Left kidney (tissue), 1 donor: ENCODE measurements at regions not wholly inside any gene's neighbourhood (a gene's known extent, or its start where the extent isn't known, plus 50 kb on each side); places are given as distances from the start of the nearest gene placed in this dataset.

ENCODE experiments used
- DNase-seq: peaks from one replicate; pipeline ENCODE4 v3.0.0-alpha.2; 2013

DNA sequence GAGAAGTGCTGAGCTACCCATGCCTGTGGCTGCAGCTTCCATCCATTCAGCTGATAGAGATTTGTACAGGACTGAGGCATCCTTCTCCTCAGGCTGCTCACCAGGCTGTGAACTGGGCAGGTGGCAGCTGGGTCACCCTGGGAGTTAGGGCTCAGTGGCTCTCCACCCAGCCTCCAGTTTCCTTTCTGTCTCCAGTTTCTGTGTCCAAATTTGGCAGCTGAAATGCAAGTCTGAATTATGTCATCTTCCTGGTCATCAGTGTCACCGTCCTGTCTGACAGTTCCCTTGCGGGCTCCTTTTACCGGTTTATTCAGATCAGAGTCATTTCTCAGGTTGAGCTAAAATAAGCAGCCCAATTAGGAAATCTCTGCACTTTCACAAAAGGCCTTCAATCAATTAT, 93.3 kb downstream of the EDN1 start:
- no peak for DNase-seq

DNA sequence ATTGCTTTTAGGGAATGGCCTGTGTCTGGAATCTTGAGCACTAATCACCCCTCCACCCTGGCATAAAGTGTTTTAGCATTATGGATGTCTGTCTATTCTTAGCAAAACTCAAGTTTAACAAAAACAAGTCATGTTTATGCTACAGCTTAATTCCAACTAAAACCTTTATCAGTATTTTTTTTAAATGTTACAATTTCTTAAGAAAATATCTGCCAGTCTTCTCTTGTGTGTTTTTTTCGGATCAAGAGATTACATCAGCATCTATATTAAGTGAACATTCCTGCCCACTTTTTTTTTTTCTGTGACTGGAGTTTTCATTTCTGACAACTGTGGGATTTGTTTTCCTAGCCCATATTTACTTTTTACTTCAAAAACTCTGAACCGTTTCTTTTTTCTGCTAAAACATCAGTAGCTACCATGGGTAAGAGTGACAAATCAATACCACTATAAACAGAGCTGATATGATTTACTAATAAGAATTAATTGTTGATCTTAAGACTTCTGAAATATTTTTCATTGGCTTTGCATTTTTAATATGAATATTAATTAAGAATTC, 94.3 kb downstream of the EDN1 start:
- DNase-seq: no peak

- DNase-seq: no peak
Observed at GRCh38 chr6:12385316-12385715, 95.2 kb downstream of the EDN1 start.

GRCh38 chr6:12386816-12387215, 96.7 kb downstream of the EDN1 start:
- DNase-seq: no peak

DNA sequence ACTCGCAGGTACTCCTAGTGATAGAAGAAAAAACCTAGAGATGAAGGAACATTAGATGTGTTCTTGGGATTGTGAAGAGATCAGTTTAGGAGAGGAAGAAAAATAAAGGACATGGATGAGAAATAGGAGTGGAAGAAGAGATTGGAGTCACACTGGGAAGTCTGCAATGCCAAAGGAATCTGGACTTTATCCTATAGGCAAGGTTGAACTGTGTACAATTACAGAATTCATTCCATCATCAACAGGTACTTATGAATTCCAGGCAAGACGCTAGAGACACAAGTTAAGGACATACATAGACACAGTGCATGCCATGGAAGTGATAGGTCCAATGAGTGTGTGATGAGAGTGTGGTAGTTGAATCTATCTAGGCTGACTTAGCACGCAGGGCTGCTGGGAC, 101.3 kb downstream of the EDN1 start:
- DNase-seq: no peak

DNA sequence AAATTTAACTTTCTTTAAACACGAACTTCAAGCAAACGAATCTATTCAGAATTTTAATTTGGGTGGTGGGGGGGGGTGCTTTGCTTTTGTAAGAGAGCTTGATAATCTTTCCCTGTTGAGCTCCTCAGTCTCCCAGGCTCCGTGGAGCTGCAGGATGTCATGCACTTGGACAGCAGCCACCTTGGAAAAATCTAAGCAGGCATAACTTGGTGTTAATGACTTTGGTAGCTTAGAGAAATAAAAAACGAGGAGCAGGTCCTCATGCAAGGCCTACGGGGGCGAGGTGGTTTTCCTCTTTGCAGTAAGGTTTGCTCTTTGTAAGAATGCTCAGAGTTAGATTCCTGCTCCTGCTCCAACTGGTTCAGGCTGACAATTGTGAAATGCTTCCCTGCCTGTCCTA, 102.3 kb downstream of the EDN1 start:
- DNase-seq: no peak

DNA sequence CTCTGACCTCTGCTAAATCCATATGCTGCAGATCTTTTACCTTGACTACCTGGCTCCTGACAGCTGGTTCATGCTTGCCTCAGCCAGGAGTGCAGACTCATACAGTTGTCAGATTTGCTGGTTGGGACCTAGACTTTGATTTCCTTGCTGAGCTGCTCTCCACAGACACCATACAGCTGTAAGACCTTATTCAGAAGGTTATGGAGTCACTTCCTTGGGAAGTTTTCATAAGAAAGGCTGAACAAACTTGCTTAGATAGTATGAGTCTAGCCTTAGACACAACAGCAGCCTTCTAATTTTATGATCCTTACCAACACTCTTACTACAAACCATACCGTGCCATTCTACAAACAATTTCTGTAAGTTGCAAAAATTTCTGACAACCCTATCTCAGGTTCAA, 102.9 kb downstream of the EDN1 start:
- DNase-seq: no peak

GRCh38 chr6:12394170-12394569, 104.0 kb downstream of the EDN1 start:
- DNase-seq: no peak

- no peak for DNase-seq
Observed at GRCh38 chr6:12395898-12396297, 105.7 kb downstream of the EDN1 start.

- DNase-seq: no peak
Observed at GRCh38 chr6:12401200-12401599, 111.0 kb downstream of the EDN1 start.

DNA sequence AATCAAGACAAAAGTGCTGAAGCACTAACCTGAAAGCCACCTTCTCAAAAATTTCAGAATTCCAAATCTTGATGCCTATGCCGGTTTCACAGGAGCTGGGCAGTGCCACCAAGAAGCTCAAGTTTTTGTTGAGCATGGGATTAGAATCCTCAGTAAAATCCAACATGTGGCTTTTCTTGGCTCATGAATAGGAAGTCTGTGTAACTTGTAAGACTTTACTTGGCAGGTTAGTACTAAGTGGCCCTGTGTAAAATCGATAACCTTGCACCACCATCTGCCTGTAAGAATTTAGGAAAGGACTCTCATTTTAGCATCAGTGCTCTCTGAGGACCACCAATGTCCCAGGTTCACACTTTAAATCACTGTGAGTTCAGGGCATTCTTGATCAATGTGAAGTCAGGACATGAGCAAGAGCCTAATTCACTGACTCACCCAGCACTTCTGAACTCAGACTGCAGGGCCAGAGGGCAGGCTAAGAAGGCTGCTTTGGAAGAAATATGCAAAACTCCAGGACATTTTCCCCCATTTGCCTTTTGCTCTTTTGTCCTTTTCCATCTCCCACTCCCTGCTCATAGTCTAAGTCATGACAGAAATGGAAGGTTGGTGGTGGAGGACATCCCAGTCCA, 113.2 kb downstream of the EDN1 start:
- DNase-seq: no peak

DNA sequence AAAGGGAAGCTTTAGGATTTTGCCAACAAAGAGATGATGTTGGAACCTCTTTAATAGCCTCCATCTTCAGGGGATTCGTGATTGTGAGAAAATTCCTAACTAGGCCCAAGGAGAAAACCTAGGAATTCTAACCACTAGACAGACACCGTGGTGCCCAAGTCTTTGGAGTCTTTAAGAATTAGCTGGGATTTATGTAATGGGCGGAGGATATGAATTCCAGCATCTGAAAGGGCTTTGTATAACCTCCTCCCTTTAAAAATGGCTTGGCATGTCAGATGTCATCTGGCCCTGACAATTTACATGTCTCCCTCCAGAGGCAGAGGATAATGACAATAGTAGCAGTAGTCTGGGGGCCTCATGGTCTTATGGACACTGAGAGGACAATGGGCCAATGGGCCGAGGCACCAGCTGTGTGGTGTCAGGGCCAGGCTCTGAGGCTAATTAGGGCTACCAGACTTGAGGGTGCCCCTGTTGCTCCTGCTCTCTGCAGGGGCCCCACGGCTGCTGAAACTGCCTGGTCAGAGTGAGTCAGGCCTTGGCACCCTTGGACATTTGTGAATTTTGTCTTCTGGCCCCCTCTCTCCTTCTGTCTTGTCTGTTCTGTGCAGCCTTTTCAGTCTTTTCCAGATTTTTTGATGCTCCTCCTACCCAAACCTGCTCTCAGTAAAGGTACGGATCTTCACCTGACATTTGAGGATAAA, 113.9 kb downstream of the EDN1 start:
- no peak for DNase-seq

DNA sequence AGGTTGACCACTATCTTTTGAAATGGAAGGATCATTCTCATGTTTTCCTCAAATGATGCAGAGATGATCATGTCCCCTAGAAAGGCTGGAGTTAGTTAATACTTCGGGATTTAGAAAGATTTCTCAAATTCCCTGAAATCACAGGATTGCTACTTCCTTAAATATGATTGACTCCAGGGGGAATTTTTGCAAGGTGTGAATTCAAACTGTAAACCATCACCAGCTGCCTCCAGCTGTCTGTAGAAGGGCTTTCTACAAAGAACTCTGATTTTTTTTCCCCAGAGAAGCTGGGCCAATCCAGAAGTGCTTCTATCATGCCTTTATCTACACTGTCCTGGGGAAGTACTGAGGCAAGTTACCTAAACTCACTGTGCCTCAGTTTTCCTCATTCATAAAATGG, 114.5 kb downstream of the EDN1 start:
- DNase-seq: no peak

- DNase-seq: no peak
Observed at GRCh38 chr6:12408752-12409151, 118.6 kb downstream of the EDN1 start.

DNA sequence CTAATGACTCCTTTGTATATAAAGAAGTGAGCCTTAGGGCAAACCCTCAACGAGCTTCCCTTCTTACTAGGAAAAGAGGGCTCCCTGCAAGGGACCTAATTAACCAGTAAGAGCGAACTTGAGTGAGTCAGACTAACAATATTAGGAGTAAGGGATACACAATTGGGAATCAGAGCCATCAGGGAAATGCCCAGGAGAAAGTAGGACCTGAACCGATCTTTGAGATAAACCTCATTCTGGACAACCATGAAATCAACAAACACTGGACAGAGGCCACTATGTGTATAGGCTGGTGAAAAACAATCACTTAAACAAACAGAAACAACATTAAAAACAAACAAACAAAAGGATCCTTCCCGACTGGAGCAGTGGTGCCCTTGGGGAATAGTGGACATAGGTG, 120.8 kb downstream of the EDN1 start:
- DNase-seq: no peak

DNA sequence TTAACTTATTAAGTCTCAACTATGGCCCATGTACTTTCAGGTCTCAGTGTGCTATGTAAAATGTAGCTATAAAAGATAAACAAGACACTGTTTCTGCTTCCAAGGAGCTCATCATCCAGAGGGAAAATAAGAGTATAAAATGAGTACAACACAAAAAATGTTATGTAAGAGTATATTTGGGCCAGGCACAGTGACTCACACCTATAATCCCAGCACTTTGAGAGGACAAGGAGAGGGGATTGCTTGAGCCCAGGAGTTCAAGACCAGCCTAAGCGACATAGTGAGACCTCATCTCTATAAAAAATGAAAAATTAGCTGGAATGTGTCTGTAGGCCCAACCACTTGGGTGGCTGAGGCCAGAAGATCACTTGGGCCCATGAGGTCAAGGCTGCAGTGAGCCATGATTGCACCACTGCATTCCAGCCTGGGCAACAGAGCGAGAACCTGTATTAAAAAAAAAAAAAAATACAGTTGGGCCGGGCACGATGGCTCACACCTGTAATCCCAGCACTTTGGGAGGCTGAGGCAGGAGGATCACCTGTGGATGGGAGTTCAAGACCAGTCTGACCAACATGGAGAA, 124.0 kb downstream of the EDN1 start:
- no peak for DNase-seq

- no peak for DNase-seq
Observed at GRCh38 chr6:12415980-12416598, 125.9 kb downstream of the EDN1 start.

DNA sequence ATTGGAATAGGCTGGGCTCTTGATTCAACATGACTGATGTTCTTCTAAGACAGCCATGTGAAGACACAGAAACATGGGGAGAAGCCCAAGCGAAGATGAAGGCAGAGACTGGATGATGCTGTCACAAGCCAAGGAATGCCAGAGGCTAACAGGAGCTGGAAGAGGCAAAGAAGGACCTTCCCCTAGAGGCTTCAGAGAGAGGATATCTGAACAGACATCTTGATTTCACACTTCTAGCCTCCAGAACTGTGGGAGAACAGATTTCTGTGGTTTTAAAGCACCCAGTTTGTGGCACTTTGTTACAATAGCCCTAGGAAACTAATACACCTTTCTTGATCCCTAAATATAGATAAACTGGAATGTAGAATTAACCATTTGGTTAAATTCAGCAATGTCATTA, 127.0 kb downstream of the EDN1 start:
- DNase-seq: no peak

DNA sequence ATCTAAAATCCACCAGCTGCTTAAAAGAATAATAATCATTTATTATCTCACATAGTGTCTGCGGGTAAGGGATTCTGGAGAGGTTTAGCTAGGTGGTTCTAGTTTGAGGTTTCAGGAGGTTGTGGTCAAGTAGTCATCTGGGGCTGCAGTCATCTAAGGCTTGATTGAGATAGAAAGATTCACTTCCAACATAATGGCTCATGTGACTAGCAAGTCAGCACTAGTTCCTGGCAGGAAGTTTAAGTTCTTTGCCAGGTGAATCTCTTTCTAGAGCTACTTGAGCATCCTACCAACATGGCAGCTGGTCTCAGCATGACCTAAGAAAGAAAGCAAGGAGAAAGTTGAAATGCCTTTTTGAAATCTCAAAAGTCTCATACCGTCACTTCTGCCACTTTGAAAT, 128.8 kb downstream of the EDN1 start:
- no peak for DNase-seq

DNA sequence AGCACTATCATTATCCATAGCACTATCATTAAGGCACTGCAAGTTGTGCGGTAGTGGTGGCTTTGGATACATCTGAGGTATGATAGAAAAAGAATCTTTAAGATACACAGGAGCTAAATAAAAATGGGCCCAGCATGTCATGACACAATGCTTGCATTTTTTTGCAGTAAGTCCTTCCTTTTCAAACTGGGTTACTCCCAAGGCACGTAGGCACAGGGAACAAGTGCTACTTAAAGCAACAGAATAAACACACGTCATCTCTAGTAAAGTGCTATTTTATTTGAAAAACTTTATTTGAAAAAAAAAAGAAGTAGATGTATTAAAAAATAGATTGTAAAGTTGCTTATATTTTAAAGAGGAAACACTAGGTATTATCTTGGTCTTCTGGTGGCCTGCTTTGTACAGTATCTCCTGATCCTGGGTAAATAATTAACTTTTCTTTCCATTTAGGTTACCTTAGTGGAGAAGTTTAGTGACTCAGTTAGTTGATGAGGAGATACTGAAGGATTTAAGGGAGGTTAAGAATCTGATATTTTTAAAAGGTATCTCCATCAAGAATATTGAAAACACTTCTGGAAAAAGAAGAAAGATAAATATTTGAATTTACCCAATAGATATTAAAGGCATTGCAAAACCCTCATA, 129.6 kb downstream of the EDN1 start:
- DNase-seq: no peak

DNA sequence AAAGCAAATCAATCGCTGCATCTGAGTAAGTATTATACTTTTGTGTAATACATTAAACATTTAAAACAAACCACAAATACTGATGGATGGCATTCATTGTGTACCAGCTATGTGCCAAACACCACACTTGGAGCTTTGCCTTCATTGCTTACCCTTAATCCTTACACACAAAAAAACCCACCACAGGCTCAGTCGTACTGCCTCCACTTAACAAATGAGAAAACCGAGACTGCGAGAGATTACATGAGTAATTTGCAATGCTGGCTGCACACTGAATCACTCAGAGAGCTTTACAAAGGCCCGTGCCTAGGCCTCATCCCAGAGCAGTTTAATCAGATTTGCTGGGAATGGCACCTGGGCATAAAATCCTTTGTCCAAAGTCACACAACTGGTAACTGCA, 130.5 kb downstream of the EDN1 start:
- no peak for DNase-seq

- DNase-seq: no peak
Observed at GRCh38 chr6:12421596-12421995, 131.4 kb downstream of the EDN1 start.

DNA sequence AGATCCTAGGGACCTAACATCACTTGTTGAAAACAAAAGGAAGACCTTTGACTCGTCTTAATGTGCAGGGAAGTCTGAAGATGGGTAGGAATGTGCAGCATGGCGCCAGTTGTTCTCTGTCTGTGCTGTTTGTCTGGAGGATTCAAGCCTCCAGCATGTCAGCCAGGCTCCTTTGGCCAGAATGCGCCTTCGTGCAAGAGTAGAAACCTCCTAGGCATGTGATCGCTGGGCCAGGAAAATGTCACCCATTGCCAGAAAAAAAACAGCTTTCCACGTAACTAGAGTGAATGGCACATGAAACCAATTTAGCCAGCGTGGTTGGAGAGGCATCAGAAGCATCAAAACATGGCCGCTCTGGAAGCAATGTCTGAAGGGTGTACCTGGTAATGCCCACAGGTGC, 132.7 kb downstream of the EDN1 start:
- no peak for DNase-seq
